ENCODE measurements at regions not wholly inside any gene's neighbourhood (a gene's known extent, or its start where the extent isn't known, plus 50 kb on each side); places are given as distances from the start of the nearest gene placed in this dataset.
"Not testable (repeated sequence)": the region's sequence is repeated elsewhere in the genome, so short reads cannot be mapped to it uniquely, and the experiment has no call there.

DNA sequence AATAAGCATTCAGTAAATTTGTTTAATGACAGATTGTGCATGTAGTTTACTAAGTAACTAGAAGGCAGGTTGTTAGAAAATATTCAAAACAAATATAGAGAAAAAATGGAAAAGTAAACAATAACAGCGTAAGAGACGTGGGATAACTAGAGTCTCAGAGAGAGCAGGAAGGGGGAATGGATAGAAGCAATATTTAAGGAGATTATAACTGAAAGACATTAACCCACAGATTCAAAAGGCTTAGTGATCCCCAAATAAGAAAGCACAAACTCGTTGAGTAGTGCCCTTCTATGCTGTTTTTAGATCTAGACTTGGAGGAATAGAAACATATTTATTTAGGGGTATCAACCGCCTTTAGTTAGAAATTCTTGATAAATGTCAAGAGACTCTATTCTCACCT, 169.7 kb upstream of the RGS6 start:
- no peaks in the 10 kb centered on the region for H3K4me1 ChIP-seq (ENCODE audit: control insufficient read depth, insufficient read depth, low read length)
- no peaks in the 10 kb centered on the region for H3K36me3 ChIP-seq (ENCODE audit: control insufficient read depth, insufficient read depth, low read length)
- Mint-ChIP-seq H3K27ac (no peak overlapping the region), H3K4me3 (no peak overlapping the region), H3K9me3 (no peaks in the 10 kb centered on the region), H3K27me3 (ENCODE audit: low read depth in 2 of 2) (peaks cover 14 to 18% of the 10 kb centered on the region in 2 donors), H3K36me3 (no peaks in the 10 kb centered on the region), H3K4me1 (no peaks in the 10 kb centered on the region)
- DNase-seq, result no peak
- no peak overlapping the region for H3K27ac ChIP-seq (ENCODE audit: low read length)
- H3K9me3 ChIP-seq (ENCODE audit: control insufficient read depth, insufficient read depth, low read length), result no peaks in the 10 kb centered on the region
- intact Hi-C loops (cut with micrococcal nuclease), result no loop called here
- H3K27me3 ChIP-seq (ENCODE audit: control insufficient read depth, insufficient read depth, low read length), result peaks cover 2% of the 10 kb centered on the region
- ATAC-seq, result no peak
- TF ChIP-seq, protein P1, sequence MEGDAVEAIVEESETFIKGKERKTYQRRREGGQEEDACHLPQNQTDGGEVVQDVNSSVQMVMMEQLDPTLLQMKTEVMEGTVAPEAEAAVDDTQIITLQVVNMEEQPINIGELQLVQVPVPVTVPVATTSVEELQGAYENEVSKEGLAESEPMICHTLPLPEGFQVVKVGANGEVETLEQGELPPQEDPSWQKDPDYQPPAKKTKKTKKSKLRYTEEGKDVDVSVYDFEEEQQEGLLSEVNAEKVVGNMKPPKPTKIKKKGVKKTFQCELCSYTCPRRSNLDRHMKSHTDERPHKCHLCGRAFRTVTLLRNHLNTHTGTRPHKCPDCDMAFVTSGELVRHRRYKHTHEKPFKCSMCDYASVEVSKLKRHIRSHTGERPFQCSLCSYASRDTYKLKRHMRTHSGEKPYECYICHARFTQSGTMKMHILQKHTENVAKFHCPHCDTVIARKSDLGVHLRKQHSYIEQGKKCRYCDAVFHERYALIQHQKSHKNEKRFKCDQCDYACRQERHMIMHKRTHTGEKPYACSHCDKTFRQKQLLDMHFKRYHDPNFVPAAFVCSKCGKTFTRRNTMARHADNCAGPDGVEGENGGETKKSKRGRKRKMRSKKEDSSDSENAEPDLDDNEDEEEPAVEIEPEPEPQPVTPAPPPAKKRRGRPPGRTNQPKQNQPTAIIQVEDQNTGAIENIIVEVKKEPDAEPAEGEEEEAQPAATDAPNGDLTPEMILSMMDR (IDR thresholded peaks at IDR 0.05), result no peak
- H3K4me3 ChIP-seq (ENCODE audit: low read length), result no peak overlapping the region
- WGBS (ENCODE audit: insufficient coverage), result 100% methylated on average over 3 of the region's 4 CpGs

DNA sequence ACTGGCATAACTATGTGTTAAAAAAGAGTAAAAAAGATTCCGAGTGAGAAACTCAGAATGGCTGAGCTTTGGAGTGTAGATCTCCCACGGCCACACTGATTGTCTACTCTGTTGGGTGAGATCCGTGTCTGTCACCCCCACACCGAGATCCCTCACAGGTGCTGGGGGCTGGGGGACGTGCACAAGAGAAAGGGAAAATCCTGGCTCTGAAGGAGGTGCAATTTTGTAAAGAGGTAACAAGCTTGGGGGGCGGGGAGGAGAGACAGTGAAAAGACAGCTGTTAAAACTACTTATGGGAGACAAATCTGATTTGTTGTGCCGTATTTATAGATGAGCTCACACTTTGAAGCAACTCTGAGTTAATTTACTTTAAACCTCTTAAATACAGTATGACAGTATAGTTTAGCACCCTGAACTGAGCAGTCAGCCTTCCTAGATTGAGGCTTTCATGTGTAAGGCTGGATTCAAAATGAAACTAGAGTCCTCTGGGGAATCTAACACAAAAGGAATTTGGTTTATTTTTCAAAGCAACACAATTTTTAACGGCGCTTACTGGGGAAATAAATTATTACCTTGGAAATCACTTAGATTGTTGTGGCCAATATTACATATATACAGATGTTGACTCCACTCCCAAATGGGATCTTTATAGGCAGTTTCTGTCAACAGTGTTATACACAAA, 167.4 kb upstream of the RGS6 start:
- peaks cover 14 to 24% of the 10 kb centered on the region in 2 donors for H3K27me3 Mint-ChIP-seq (ENCODE audit: low read depth in 2 of 2)
- WGBS (ENCODE audit: insufficient coverage), result 81% methylated on average over 8 of the region's 9 CpGs

DNA sequence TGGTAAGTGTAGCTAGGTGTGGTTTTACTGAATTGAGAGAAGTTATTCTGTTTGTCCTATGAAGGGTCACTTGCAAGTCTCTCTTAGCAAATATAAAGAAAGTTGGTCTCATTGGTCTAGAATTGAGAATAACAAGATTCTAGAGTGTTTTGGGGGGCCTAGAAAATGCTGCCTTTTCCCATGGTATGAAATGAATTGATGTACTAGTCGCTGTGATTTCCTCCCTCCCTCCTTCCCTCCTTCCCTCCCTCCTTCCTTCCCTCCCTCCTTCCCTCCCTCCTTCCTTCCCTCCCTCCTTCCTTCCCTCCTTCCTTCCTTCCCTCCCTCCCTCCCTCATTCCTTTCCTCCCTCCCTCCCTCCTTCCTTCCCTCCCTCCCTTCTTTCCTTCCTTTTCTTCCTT, 166.7 kb upstream of the RGS6 start:
- intact Hi-C loops (cut with micrococcal nuclease), result no loop called here
- Histone ChIP-seq H3K4me3 (ENCODE audit: low read length) (no peak overlapping the region), H3K4me1 (ENCODE audit: control insufficient read depth, insufficient read depth, low read length) (no peaks in the 10 kb centered on the region), H3K27me3 (ENCODE audit: control insufficient read depth, insufficient read depth, low read length) (peaks cover 2% of the 10 kb centered on the region), H3K9me3 (ENCODE audit: control insufficient read depth, insufficient read depth, low read length) (no peaks in the 10 kb centered on the region), H3K36me3 (ENCODE audit: control insufficient read depth, insufficient read depth, low read length) (no peaks in the 10 kb centered on the region), H3K27ac (ENCODE audit: low read length) (no peak overlapping the region)
- peaks cover 17 to 24% of the 10 kb centered on the region in 2 donors for H3K27me3 Mint-ChIP-seq (ENCODE audit: low read depth in 2 of 2)
- H3K27ac Mint-ChIP-seq, result no peak overlapping the region
- TF ChIP-seq, protein P1 (IDR thresholded peaks at IDR 0.05), result no peak
- H3K4me1 Mint-ChIP-seq, result no peaks in the 10 kb centered on the region
- DNase-seq (no peak), ATAC-seq (no peak)
- WGBS (ENCODE audit: insufficient coverage), result no CpG with 5 or more reads among the region's 1 CpG
- H3K9me3 Mint-ChIP-seq, result no peaks in the 10 kb centered on the region
- no peaks in the 10 kb centered on the region for H3K36me3 Mint-ChIP-seq
- no peak overlapping the region for H3K4me3 Mint-ChIP-seq

More for the DNA sequence above, 167.4 kb upstream of the RGS6 start:
- H3K27ac ChIP-seq (ENCODE audit: low read length), result no peak overlapping the region
- TF ChIP-seq, protein P1 (IDR thresholded peaks at IDR 0.05), result no peak
- H3K27ac Mint-ChIP-seq, result no peak overlapping the region
- no peak overlapping the region for H3K4me3 ChIP-seq (ENCODE audit: low read length)
- no peaks in the 10 kb centered on the region for H3K4me1 Mint-ChIP-seq
- H3K9me3 ChIP-seq (ENCODE audit: control insufficient read depth, insufficient read depth, low read length), result no peaks in the 10 kb centered on the region
- no peaks in the 10 kb centered on the region for H3K4me1 ChIP-seq (ENCODE audit: control insufficient read depth, insufficient read depth, low read length)
- no peaks in the 10 kb centered on the region for H3K36me3 Mint-ChIP-seq
- H3K4me3 Mint-ChIP-seq, result no peak overlapping the region
- H3K27me3 ChIP-seq (ENCODE audit: control insufficient read depth, insufficient read depth, low read length), result peaks cover 2% of the 10 kb centered on the region
- DNase-seq, result no peak
- H3K36me3 ChIP-seq (ENCODE audit: control insufficient read depth, insufficient read depth, low read length), result no peaks in the 10 kb centered on the region
- ATAC-seq, result no peak
- no peaks in the 10 kb centered on the region for H3K9me3 Mint-ChIP-seq
- intact Hi-C loops (cut with micrococcal nuclease), result no loop called here

DNA sequence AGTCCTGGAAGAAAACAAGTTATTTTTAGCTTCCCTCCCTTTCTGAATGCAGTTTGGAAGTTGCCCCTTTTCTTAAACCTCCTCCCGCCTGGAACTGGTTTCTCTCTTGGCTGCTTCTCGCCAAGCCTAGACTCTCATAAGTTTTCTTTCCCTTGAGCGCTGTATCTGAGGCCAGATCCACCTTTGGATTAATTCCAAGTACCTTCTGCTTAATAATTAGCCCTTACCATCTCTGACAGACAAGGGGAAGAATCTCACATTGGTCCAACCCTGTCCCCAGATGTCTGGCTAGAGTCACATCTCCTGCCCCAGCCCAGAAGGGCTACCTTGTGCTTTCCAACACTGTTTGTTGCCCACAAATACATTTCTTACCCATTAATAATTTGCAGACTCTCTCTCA, 161.8 kb upstream of the RGS6 start:
- no peaks in the 10 kb centered on the region for H3K36me3 Mint-ChIP-seq
- no peak overlapping the region for H3K4me3 Mint-ChIP-seq
- no peaks in the 10 kb centered on the region for H3K9me3 ChIP-seq (ENCODE audit: control insufficient read depth, insufficient read depth, low read length)
- no peak for DNase-seq
- ATAC-seq, result no peak
- H3K36me3 ChIP-seq (ENCODE audit: control insufficient read depth, insufficient read depth, low read length), result no peaks in the 10 kb centered on the region
- peaks cover 0 to 5% of the 10 kb centered on the region in 2 donors for H3K9me3 Mint-ChIP-seq
- intact Hi-C loops (cut with micrococcal nuclease), result no loop called here
- no peak overlapping the region for H3K27ac Mint-ChIP-seq
- no peaks in the 10 kb centered on the region for H3K4me1 ChIP-seq (ENCODE audit: control insufficient read depth, insufficient read depth, low read length)
- 88% methylated on average over 3 of the region's 3 CpGs for WGBS (ENCODE audit: insufficient coverage)
- no peak overlapping the region for H3K4me3 ChIP-seq (ENCODE audit: low read length)
- TF ChIP-seq, protein P1 (IDR thresholded peaks at IDR 0.05), result no peak
- H3K27me3 ChIP-seq (ENCODE audit: control insufficient read depth, insufficient read depth, low read length), result no peaks in the 10 kb centered on the region
- no peaks in the 10 kb centered on the region for H3K4me1 Mint-ChIP-seq
- no peak overlapping the region for H3K27ac ChIP-seq (ENCODE audit: low read length)
- H3K27me3 Mint-ChIP-seq (ENCODE audit: low read depth in 2 of 2), result peaks cover 6 to 23% of the 10 kb centered on the region in 2 donors

DNA sequence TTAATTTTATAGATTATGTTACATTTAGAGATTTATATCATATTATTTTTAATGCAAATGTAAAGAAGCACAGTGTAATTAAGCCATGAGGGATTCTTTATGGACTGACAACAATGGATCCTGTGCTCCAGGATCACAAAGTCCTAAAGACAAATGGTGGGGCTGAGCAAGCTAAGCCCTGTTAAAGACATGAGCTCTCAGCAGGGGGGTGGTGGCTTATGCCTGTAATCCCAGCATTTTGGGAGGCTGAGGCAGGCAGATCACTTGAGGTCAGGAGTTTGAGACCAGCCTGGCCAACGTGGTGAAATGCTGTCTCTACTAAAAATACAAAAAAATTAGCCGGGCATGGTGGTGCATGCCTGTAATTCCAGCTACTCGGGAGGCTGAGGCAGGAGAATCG, 160.8 kb upstream of the RGS6 start:
- H3K4me3 Mint-ChIP-seq; H3K4me1 ChIP-seq (ENCODE audit: control insufficient read depth, insufficient read depth, low read length); H3K27me3 ChIP-seq (ENCODE audit: control insufficient read depth, insufficient read depth, low read length); H3K9me3 ChIP-seq (ENCODE audit: control insufficient read depth, insufficient read depth, low read length); H3K36me3 Mint-ChIP-seq; H3K27ac ChIP-seq (ENCODE audit: low read length); H3K36me3 ChIP-seq (ENCODE audit: control insufficient read depth, insufficient read depth, low read length); H3K4me3 ChIP-seq (ENCODE audit: low read length); intact Hi-C loops (cut with micrococcal nuclease); H3K4me1 Mint-ChIP-seq; H3K9me3 Mint-ChIP-seq; H3K27ac Mint-ChIP-seq; ATAC-seq; DNase-seq: not testable (repeated sequence)
- peaks cover 6 to 20% of the 10 kb centered on the region in 2 donors for H3K27me3 Mint-ChIP-seq (ENCODE audit: low read depth in 2 of 2)
- WGBS (ENCODE audit: insufficient coverage), result 86% methylated on average over 4 of the region's 4 CpGs
